T-helper 2 cell treated with Interferon-gamma antibody and Interleukin-4, amounts not matched to agents 100 ng/mL and 5 ng/mL, for 36 hours (primary cell): ENCODE measurements at regions not wholly inside any gene's neighbourhood (a gene's known extent, or its start where the extent isn't known, plus 50 kb on each side); places are given as distances from the start of the nearest gene placed in this dataset.
"Not testable (repeated sequence)": the region's sequence is repeated elsewhere in the genome, so short reads cannot be mapped to it uniquely, and the experiment has no call there.

Experiments used
- intact Hi-C: fragments of 100-400 bp; cut with micrococcal nuclease; formaldehyde crosslinking; loops from one replicate; pipeline ENCODE4 v1.15.1; 2023

- intact Hi-C loops = no loop called here
Observed at GRCh38 chr13:62760724-62761123, 1345.1 kb upstream of the PCDH20 start.

- intact Hi-C loops = no loop called here
Observed at GRCh38 chr13:62747629-62748028, 1332.0 kb upstream of the PCDH20 start.

- intact Hi-C loops = no loop called here
Observed at GRCh38 chr13:62747152-62747551, 1331.5 kb upstream of the PCDH20 start.

- intact Hi-C loops = not testable (repeated sequence)
Observed at GRCh38 chr13:62729746-62730145, 1314.1 kb upstream of the PCDH20 start.

- intact Hi-C loops = no loop called here
Observed at GRCh38 chr13:62721893-62722292, 1306.2 kb upstream of the PCDH20 start.

- intact Hi-C loops = not testable (repeated sequence)
Observed at GRCh38 chr13:62711948-62712347, 1296.3 kb upstream of the PCDH20 start.

GRCh38 chr13:62710787-62711186 lies 1295.1 kb upstream of the PCDH20 start:
- intact Hi-C loops = no loop called here

GRCh38 chr13:62706048-62706447 lies 1290.4 kb upstream of the PCDH20 start:
- intact Hi-C loops = no loop called here

- intact Hi-C loops = no loop called here
Observed at GRCh38 chr13:62704875-62705274, 1289.2 kb upstream of the PCDH20 start.

GRCh38 chr13:62702502-62702901 lies 1286.9 kb upstream of the PCDH20 start:
- intact Hi-C loops = no loop called here

- intact Hi-C loops = no loop called here
Observed at GRCh38 chr13:62697701-62698100, 1282.1 kb upstream of the PCDH20 start.

GRCh38 chr13:62696490-62696889 lies 1280.8 kb upstream of the PCDH20 start:
- intact Hi-C loops = no loop called here

GRCh38 chr13:62687732-62688131 lies 1272.1 kb upstream of the PCDH20 start:
- intact Hi-C loops = no loop called here

GRCh38 chr13:62684359-62684758 lies 1268.7 kb upstream of the PCDH20 start:
- intact Hi-C loops = no loop called here

GRCh38 chr13:62682788-62683187 lies 1267.1 kb upstream of the PCDH20 start:
- intact Hi-C loops = no loop called here

GRCh38 chr13:62678039-62678438 lies 1262.4 kb upstream of the PCDH20 start:
- intact Hi-C loops = no loop called here

- intact Hi-C loops = no loop called here
Observed at GRCh38 chr13:62663767-62664166, 1248.1 kb upstream of the PCDH20 start.

GRCh38 chr13:62659365-62659764 lies 1243.7 kb upstream of the PCDH20 start:
- intact Hi-C loops = no loop called here

- intact Hi-C loops = no loop called here
Observed at GRCh38 chr13:62653371-62653770, 1237.7 kb upstream of the PCDH20 start.

GRCh38 chr13:62643799-62644524 lies 1228.3 kb upstream of the PCDH20 start:
- intact Hi-C loops = no loop called here

- intact Hi-C loops = no loop called here
Observed at GRCh38 chr13:62643007-62643483, 1227.4 kb upstream of the PCDH20 start.

- intact Hi-C loops = no loop called here
Observed at GRCh38 chr13:62635161-62635560, 1219.5 kb upstream of the PCDH20 start.

GRCh38 chr13:62633448-62633847 lies 1217.8 kb upstream of the PCDH20 start:
- intact Hi-C loops = no loop called here
